Dermis microvascular lymphatic vessel endothelial cell (primary cell): ENCODE measurements at regions not wholly inside any gene's neighbourhood (a gene's known extent, or its start where the extent isn't known, plus 50 kb on each side); places are given as distances from the start of the nearest gene placed in this dataset.
A peak's percentile ranks its signal among the peaks of the same experiment; 100 is the strongest.
"Not testable (repeated sequence)": the region's sequence is repeated elsewhere in the genome, so short reads cannot be mapped to it uniquely, and the experiment has no call there.

ENCODE experiments used
- DNase-seq, 2 donors: peaks; one replicate each; pipeline versions ENCODE4 v3.0.0 to v3.0.0-alpha.2; 2010; ENCODE audit warnings: low read depth in 2 of 2

DNA sequence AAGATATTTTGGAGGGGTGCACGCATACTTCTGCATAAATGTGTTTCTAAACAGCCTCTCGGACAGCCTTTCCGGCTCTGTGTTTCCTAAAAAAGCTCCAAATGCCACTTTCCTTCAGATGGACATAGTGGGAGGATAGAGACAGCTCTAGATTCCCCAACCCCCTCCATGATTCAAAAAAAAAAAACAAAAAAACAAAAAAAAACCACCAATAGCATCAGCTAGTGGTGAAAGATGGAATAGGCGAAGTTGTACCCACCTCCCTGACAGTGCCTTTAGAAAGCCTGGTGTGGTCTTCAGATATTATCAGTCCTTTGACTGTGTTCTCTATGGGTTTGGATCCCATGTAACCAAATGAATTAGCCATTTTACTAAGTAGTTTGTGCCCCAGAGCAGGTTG lies 94.1 kb downstream of the PHETA1 start:
- DNase-seq, result no peak

- peak in 1 of 2 donors; percentile 13 for DNase-seq
Measured at GRCh38 chr12:111271674-111272418, 97.0 kb downstream of the PHETA1 start.

GRCh38 chr12:111270774-111271173 lies 98.1 kb downstream of the PHETA1 start:
- DNase-seq, result no peak

- no peak for DNase-seq
Measured at GRCh38 chr12:111270239-111270638, 98.7 kb downstream of the PHETA1 start.

DNA sequence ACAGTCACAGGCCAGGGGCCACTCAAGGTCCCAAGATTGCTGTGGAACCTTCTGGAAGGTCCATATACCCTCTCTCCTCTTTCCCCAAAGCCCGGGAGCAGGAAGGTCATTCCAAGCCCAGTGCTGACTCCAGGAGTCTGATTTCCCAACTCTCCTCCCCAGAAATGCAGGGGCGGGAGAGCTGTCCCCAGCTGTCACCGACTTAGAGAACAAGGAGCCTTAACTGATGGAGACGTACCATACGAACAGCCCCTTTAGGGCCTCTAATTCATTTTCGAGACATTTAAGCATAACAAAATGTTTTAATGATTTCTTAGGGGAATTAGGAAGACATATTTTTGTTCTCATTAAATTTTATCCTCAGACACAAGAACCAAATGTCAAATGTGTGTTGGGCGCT lies 99.2 kb downstream of the PHETA1 start:
- DNase-seq, result no peak

DNA sequence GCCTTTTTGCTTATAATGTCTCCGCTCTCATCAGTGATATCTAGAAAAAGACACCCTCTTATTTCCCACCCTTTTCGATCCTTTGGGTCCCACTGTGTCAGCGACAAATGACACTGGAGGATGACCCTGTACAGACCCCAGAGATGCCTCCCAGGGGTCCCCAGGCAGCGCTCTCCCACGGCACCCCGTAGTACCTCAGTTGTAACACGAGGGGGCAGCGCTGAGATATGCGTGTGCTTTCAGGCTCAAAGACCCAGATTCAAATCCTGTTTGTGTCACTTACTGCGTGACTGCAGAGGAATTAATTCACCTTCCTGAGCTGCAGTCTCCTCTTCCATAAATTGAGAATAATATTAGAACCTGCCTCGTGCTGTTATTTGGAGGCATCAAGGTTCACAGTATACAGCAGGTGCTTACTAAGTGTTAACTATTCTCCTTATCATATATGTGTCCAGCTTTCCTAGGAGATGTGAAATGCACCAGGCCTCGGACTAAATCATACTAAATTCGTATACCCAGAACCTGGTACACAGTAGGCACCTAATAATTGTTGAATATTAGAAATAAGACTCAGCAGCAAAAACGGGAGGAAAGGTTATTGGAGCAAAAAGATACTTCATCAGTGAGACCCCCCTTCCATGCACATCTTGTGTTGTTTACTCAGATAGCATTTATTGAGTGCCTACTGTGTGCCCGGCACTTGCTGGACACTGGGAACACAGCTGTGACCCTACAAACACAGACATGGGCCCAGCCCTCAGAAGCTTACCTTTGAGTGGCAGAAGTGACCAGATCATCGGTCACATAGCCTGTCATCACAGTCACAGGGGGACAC lies 99.9 kb downstream of the PHETA1 start:
- DNase-seq, result peak in 1 of 2 donors; percentile 12

DNA sequence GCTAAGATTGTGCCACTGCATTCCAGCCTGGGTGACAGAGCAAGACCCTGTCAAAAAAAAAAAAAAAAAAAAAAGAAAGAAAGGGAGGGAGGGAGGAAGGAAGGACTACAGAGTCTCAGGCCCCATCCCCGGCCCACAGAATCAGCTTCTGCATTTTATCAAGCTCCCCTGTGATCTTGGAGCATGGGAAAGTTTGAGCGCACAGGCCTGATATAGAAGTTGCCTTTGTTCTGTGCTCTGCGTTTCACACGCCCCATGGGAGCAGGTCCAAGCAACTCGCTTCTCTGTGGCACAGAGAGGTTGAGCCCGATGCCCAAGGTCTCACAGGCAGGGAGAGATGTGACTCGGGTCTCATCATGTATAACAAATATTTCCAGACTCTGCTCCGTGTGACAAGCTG lies 101.8 kb downstream of the PHETA1 start:
- no peak for DNase-seq

DNA sequence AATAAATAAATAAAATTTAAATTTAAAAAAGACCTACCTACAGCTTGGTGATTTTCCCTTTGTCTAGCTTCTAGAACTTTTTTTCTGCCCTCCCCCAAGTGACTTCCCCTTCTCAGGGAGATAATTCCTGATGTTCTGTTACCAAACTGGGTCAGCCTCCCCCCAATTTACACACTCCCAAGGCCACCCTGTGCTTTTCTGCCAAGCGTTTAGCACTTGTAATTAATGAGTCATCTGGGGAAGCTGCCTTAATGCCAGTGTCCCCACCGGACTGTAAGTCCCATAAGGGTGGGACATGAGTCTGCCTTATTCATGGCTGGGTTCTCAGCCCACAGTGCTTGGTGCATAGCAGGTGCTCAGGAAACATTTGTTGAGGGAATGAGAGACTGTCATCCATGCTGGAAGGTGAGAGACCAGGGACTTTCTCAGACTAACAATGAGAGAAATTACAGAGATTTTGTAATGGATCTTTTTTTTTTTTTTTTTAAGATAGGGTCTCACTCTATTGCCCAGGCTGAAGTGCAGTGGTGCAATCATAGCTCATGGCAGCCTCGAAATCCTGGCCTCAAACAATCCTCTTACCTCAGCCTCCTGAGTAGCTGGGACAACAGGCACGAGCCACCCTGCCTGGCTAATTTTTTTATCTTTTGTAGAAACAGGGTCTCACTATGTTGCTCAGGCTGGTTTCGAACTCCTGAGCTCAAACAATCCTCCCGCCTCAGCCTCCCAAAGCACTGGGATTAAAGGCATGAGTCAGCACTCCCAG lies 106.8 kb downstream of the PHETA1 start:
- DNase-seq, result no peak

- DNase-seq, result no peak
Measured at GRCh38 chr12:111260732-111261131, 108.2 kb downstream of the PHETA1 start.

DNA sequence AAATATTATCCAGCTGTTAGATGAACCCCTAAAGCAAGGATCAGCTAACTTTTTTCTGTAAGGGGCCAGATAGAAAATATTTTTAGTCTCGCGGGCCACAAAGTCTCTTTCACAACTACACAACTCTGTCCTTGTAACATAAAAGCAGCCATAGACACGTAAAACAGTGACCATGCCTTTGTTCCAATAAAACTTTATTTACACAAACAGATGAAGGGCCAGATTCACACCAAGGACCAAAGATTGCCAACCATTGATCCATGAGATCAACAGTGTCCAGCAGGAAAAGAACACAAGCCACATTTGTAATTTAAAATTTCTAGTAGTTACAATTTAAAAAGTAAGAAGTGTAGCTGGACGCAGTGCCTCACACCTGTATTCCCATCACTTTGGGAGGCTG lies 109.7 kb downstream of the PHETA1 start:
- DNase-seq, result no peak

GRCh38 chr12:111258081-111258480 lies 110.8 kb downstream of the PHETA1 start:
- not testable (repeated sequence) for DNase-seq

GRCh38 chr12:111257435-111257902 lies 111.4 kb downstream of the PHETA1 start:
- DNase-seq, result no peak

DNA sequence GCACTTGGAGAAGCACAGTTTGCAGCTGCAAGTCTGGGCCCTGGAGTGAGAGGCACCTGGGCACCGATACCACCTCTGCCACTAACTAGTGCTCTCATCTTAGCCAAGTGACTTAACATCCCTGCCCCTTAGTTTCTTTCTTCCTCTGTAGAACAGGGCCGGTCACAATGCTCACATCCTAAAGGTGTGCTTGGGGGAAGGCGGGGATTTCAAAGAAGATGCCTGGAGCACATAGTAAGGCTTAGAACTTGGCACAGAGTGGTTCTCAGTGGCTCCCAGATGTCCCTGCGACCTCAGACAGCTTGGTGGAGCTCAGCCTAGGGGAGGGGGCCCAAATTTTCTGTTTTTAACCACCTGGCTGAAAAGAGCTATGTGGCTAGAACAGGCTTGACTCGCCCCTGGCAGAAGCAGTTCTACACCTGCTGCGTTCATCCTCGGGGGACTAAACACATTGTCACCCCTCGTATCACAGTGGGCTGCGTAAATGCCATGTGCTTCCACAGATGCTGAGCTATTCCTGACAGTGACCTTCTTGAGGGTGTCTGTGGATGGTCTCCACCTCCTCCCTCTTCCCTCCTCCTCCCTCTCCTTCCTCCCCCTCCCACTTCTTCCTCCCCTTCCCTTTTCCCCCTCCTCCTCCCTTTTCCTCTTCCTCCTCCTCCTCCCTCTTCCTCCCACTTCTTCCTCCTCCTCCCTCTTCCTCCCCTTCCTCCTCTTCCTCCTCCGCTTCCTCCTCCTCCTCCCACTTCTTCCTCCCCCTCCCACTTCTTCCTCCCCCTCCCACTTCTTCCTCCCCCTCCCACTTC lies 112.1 kb downstream of the PHETA1 start:
- no peak for DNase-seq

DNA sequence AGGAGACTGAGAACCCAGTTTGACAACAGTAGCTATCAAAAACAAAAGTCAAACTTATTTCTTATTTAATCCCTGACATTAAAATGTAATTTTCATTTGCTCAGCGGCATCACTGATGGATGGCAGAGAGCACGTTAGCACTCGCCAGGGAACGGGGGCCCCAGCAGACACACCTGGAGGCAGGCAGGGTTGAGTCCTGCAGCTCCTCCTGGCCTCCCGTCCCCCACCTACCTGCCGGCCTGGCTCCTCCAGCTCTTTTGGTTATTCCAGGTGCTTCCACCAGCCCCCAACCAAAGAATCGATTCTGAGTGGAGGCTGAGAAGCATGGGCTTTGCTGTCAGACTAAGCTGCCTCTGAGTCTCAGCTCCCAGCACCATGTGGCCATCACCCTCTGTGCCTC lies 113.6 kb downstream of the PHETA1 start:
- no peak for DNase-seq

DNA sequence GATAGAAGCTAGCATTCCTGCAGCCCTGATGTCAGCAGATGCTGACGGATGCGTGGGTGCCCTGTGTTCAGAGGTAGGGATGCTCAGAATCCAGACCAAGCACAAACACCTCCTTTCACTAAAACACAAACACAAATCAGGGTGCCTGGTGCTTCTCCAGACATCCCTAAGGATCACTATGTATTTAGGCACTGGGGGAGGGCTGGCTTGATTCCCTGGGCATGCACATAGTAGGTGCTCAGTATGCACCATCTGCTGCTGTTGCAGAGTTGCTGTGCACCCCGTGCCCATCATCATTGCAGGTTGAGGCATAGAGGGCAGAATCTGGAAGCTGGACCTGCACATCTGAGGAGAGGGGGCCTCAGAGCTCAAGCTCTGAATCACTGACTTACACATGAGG lies 114.8 kb downstream of the PHETA1 start:
- no peak for DNase-seq

- no peak for DNase-seq
Measured at GRCh38 chr12:111253213-111253612, 115.7 kb downstream of the PHETA1 start.

- DNase-seq, result no peak
Measured at GRCh38 chr12:111251787-111252186, 117.1 kb downstream of the PHETA1 start.

DNA sequence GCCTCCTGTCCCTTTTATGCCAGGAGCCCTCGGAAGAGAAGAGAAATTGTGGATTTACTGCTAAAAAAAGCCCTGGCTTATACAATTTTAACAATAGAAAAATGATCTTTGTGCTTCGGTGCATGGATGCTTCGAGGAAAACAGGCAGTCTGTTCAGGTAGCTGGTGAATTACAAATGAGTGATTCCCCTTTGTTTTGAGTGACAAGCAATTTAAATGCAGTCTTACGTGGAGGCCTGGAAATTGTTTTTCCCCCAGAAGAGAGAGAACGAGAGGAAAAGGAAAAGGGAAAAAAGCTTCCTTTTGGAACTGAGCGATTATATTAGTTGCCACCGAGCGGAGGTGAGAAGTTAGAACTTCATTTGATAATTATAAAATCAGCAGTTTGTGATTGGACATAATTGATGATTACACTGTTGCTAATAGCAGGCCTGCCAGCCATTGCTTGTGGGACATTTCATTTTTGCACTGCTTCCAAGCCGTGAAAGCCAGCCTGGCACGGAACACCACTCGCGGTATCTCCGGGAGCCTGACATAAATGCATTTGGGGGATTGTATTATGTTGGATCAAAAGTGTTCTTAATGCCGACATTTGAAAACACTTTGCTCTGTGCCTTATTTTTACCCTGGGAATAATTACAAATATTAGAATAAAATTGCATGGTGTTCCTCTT lies 117.7 kb downstream of the PHETA1 start:
- DNase-seq, result no peak

GRCh38 chr12:111250251-111250881 lies 118.5 kb downstream of the PHETA1 start:
- no peak for DNase-seq

- no peak for DNase-seq
Measured at GRCh38 chr12:111249757-111250156, 119.1 kb downstream of the PHETA1 start.
